GM18499 (cell line): ENCODE measurements at regions not wholly inside any gene's neighbourhood (a gene's known extent, or its start where the extent isn't known, plus 50 kb on each side); places are given as distances from the start of the nearest gene placed in this dataset.

Source experiments
- ATAC-seq: cut with Tn5 transposase; IDR thresholded peaks from one replicate; pipeline ENCODE4 v1.9.1; 2021; ENCODE audit warnings: moderate number of reproducible peaks; ENCODE audit not compliant: insufficient read depth, unreplicated experiment

DNA sequence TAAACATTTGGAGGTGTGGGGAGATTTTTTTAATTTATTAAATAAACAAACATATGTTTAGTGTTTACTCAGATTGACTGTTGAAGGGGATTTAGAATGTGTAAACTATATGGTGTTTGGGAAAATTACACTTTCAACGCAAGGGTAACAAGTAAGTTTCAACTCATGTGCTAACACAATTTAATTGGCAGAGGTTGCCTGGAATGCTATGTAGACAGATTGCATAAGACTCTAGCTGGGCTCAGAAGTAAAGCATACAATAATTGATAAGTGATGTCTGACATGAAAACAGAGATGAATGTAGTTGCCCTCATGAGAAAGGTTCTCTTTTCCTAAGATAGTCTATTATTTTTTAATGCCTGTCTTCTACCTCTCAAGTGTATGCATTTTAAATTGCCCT lies 617.4 kb downstream of the KCTD16 start:
- ATAC-seq, result no peak

DNA sequence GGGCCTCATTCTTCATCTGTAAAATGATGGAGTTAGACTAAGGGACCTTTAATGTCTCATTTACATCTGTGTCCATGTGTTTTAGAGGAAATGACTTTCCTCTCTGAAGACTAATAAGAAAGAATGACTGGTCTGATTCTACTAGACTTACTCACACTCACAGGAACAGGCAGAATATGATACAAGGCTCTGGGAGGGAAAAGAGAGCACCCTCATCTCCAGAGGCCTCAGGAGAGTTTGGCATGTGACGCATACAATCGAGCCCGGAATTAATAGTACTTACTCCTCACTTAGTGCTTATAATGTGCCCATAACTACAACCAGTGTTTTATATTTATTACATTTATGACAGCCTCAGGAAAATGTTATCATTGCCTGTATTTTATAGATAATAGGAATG lies 608.7 kb downstream of the KCTD16 start:
- no peak for ATAC-seq

DNA sequence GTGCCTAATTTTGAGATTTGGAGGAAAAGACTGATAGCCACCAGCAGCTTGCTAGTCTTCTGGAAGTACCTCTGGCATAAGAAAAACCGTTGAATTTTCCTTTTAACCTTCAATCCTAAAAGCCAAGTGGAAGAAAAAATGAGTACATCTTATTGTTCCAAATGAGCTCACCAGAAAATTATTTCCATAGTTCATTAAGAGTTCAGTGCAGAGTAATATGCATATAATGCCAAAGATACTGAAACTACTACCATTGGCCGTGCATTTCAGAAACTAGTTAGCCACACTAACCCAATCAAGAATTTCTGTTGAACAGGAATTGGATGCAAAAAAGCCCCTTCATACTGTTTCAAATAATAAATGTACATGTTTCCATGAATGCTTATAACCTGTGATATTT lies 607.9 kb downstream of the KCTD16 start:
- ATAC-seq, result no peak

DNA sequence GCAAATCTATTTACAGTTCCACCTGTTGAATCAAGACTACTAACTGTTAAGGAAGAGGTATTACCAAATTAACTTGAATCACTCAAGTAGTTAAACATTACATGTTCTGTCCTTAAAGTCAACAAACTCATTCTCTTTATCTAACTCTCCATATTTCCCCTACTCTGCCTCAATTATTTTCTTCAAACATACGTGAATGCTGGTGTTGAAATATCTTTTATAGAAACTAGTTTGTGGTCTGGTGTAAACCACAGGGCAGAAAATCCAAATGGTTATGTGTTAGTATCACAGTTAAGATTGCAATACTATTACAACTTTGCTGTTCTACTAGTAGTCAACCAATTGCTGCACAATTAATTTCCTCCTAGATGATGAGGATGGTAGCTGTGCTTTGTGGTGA lies 603.5 kb downstream of the KCTD16 start:
- ATAC-seq, result no peak

DNA sequence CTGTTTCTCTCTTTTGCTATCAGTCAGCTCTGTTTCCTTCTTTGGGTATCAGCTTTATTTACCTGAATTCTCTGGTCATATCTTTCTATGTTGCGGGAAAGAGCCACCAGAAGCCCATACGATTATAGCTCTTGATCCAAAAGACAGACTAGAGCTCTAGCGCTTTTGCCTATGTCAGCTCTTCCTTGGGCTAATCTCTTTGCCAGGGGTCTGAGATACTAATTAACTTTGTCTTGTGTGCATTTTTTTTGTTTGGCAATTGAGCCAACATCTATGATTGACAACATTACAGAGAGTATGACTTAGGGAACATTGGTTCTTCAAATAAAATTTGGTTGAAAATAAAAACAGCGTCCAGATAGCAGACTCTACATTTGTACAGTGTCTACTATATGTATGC lies 603.0 kb downstream of the KCTD16 start:
- no peak for ATAC-seq

DNA sequence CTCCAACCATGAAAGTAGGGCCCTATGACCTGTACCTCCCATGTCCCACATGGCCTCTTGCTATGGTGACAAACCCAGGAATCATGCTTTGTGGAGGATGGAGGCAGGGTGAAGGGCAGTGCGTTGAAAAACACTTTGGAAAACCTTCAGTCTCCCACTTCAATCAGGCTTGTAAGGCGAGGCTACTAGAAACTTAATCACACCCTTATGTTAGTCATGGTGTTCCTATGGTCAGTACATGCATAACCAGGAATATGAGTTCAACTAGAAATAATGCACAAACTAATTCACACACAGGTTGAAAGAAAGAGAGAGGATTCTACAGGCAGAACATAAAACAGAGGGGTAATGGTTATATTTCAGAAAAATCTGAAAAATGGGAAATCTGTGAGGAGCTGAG lies 601.1 kb downstream of the KCTD16 start:
- no peak for ATAC-seq

DNA sequence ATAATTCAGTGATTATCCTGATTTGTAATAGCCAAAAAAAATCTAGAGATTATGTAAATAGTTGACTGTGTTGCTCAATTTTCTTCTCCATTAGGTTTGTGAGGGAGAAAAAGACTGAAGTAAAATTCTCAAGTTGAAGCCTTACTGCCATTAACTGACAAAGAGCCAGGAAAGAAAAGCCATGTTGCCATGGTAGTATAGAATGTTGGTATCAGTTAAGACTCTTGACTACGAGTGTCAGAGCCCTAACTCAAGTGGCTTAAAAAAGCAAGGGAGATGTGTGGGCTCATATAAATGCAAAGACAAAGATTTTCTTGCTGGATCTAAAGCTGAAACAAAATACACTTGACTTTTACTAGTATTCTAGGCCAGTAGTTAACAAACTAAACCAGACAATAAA lies 571.7 kb downstream of the KCTD16 start:
- ATAC-seq, result no peak

DNA sequence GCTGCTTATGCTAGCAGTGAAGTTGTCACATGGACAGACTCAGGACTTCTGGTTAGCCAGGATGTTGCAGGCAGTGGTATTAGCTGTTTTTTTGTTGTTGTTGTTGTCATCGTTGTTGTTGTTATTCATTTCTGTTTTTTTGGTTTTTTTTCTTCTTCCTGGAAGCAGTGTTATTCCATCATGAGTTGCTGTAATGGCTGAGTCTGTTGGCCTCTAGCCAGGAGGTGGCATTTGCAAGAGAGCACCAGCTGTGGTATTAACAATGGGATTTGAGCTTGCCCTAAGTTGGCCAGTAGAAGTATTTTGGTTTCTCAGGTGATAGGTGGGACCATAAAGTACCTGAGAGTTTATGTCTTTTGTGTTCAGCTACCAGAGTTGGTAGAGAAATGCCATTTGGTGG lies 561.1 kb downstream of the KCTD16 start:
- ATAC-seq, result no peak

DNA sequence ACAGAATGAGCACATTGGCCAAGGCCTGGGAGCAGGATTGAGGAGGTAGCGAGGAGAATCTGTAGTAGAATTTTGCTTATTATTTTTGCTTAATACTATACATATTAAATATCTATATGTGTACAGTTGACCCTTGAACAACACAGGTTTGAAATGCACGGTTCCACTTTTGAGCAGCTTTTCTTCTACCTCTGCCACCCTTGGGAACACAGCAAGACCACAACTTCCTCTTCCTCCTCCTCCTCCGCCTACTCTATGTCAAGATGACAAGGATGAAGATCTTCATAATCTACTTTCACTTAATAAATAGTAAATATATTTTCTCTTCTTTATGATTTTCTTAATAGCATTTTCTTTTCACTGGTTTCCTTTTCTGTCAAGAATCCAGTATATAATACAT lies 541.4 kb downstream of the KCTD16 start:
- ATAC-seq, result peak; percentile 79

DNA sequence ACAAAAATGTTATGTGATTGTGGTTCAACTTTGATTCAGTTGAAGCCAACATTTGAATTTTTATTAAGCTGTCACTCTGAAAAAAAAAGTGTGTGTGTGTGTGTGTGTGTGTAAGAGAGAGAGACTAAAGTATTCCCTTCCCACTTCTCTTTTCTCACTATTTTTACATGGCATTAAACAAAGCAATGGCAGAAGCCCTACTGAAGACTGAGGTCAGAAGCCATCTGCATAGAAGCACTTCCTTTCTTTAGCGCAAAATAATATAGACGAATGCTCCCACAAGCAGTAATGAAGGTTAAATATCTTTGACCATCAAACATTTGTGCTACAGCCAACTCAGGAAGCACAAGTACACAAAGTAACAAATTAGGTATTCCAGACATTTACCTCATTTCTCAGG lies 540.5 kb downstream of the KCTD16 start:
- no peak for ATAC-seq

DNA sequence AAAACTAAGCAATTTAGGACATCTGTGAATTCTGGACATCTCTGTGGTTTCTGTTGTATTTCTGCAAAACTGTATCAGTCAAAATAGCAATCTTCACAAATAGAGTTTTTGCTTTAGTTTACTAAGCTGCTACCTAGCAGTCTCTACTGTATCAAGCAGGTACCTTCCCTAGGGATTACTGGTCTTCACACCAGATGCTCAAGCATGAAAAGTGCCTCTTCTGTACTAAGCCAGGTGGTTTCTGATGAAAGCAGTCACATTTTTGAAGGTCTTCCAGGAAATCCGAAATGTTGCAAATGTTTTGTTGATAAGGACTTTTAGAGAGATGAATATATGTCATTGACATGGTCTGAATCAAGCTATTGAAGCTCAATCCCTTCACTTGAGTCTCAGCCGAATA lies 540.0 kb downstream of the KCTD16 start:
- no peak for ATAC-seq

DNA sequence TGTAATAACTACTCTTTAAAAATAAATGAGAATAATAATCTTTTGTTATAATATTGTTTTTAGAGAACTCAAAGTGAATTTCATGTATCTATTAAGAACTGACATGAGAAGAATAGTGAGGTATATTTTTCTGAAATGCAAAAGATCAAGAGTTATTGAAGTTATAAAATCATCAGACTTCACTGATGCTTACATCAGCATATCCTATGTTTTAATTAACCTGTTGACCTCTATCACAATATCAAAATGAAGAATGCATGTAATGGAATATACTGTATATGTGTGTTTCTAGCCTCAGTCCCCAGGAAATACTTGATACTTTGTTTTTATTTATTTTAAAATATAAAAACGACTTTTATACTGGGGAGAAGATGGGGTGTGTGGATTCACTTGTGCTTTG lies 533.1 kb downstream of the KCTD16 start:
- ATAC-seq, result no peak

DNA sequence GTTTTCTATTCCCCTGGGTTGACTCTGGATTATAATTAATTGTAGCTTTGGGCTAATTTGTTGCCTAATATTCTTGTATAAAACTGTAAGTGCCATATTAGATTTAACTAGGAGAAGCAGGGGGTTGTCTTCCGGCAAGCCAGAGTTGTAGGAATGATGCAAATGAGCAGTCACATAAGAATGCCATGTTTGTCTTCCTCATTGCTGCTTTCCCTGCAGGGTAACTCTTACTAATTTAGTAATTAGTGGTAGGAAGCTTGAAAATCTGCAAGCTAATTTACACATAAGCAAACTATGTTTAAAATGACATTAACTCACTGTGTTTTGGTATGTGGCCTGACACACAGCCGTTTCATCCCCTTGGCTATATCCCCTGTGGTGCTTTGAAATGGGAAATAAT lies 527.8 kb downstream of the KCTD16 start:
- ATAC-seq, result no peak

DNA sequence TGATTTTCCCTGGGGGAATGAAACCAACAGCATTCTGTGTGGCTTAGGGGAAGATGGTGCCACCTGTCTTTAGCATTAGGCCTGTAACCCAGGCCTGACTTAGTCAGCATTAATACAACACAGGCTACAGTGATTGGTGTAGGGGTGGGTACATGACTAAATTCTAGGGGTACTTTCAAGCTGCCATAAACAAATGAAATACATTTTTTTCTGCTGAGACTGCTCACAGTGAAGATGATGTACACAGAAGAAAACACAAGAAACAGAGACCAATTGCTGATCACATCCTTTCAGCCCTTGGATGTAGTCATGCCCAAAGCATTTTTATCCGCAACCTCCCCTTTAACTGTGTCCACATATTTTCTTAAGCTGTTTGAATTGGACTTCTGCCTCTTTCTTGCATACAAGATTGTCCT lies 527.2 kb downstream of the KCTD16 start:
- no peak for ATAC-seq

DNA sequence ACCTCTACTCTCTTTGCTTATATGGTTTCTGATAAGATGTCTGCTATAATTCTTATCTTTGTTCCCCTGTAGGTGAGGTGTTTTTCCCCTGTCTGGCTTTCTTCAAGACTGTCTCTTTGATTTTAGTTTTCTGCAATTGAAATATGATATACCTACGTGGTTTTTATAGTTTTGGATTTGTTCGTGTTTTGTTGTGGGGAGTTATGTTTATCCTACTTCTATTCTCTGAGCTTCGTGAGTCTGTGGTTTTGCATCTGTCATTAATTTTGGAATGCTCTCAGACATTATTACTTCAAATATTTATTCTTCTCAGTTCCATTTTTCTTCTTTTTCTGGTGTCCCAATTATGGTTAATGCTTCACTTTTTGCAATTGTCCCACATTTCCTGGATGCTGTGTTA lies 521.3 kb downstream of the KCTD16 start:
- ATAC-seq, result no peak

DNA sequence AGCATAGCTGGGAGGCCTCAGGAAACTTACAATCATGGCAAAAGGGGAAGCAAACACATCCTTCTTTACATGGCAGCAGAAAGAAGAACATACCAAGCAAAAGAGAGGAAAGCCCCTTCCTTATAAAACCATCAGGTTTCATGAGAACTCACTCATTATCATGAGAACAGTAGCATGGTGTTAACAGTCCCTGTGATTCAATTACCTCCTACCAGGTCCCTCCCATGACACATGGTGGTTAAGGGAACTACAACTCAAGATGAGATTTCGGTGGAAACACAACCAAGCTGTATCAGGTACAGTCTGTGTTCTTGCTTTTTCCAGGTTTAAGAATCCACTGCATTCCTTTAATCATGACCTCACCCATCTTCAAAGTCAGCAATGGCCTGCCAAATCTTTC lies 514.2 kb downstream of the KCTD16 start:
- ATAC-seq, result no peak

DNA sequence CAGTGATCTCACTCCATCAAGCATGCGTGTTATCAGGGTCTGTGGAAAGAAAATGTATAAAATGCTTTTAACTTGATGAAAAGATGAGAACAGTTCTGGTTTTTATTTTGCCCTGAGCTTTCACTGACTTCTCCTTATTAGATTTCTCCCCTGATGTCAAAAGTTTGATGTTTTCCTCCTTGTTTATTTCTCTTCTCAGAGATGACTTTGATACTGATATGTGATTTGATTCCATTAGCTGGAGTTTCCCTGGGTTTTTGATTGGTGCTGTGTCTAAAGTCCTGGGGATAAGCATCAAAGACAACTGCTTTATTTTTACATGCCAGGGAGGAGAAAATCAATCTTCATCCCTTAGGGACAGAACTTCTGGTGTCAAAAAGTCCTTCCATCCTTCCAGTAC lies 510.0 kb downstream of the KCTD16 start:
- no peak for ATAC-seq

DNA sequence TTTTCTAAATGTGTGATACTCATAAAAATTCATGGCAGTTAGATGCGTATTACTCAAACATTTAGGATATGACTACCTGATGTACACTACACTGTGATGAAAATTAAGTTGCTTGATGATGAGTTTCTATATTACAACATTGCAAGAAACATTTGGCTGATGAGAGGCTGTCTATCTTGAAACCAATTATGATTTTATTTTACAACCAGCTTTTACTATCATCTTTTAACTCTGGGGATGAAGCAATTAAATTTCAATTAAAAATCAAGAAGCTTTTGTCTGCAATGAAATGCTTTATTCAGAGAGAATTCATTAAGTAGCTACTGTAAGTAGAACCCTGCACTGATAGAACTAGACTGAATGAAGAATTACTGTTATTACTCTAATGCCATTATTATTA lies 500.4 kb downstream of the KCTD16 start:
- no peak for ATAC-seq

DNA sequence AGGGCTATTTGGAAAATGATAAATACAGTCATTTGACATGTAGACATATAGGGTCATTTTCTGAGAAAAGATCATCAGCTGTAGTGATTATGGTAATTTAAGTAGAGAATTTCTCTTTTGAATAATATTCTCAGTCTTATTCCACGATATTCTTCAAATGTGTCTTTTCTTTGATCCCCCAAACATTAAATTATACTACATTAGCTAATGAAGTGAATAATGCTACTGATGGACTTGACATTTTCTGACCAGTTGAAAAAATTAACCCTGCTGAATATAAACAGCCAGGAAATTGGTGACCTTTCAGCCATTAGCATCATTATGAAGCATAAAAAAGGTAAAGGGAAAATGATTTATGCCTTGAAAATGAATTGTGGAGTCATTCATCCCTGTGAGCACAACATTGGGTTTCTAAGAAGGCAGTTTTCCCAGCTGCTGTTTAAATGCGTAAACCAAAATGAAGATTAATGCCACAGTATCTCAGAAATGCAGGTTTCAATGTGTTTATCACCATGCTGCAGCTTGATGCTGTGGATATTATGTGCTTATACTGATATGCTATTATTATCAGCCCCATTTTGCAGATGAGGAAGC lies 489.1 kb downstream of the KCTD16 start:
- no peak for ATAC-seq

DNA sequence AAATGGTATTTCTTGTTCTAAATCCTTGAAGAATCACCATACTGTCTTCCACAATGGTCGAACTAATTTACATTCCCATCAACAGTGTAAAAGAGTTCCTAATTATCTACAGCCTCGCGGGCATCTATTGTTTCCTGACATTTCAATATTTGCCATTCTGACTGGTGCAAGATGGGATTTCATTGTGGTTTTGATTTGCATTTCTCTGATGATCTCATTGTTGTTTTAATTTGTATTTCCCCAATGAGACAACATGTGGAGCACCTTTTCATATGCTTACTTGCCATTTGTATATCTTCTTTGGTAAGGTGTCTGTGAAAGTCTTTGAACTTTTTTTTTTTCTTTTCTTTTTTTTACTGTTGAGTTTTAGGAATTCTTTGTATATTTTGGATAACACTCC lies 473.6 kb downstream of the KCTD16 start:
- no peak for ATAC-seq

DNA sequence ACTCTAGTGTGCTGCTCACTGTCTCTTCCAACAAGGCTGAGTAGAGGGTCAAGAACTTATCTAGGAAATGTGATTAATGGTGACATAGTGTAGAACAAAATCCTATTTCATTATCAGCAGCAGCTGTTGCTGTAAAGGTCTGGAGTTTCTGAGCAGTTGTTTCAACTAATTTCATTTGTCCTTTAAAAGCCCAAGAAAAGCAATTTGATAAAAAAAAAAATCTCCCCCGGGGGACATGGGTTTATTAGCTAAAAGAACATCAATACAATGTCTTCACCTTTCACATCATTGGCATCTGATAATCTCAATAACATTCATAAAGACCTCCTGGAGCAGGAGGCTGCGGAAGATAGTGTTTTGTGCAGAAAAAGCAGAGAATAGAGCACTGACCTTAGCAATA lies 468.1 kb downstream of the KCTD16 start:
- no peak for ATAC-seq

DNA sequence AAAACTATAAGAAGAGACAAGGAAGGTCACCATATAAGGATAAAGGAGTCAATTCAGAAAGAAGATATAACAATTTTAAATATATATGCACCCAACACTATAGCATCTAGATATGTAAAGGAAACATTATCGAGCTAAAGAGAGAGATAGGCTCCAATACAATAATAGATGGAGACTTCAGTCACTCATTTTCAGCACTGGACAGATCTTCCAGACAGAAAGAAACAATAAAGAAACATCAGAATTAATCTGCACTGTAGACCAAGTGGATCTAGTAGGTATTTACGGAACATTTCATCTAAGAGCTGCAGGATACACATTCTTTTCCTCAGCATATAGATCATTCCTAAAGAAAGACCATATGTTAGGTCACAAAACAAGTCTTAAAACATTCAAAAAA lies 463.5 kb downstream of the KCTD16 start:
- ATAC-seq, result no peak

DNA sequence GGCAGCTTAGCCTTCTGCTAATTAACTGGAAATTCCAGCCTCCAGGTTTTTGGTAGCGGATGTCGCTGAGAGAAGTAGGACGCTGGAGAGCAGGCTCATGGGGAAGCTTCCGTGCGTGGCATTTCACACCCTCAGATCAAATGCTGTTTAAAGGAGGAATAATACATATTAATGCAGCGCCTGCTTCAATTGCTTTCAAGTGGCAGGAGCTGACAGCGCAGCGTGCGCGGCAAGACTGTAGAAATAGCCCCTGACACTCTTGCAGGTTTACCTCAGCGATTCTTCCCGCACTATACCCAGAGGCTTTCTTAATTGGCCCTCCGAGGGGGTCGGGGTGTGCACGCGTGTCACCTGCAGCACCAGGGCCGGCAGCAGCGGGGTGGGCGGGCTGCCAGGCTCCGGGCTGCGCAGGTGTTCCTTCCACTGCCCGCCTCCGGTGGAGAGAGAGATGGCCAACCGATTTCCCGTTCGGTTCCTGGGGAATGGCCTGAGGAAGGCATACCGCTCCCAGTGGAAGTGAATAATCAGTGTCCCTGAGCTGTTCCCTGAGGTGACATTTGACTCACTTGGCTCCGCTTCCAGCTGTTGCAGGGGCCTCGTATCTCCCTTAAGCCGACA lies 427.9 kb downstream of the KCTD16 start:
- no peak for ATAC-seq
